ENCODE measurements at regions not wholly inside any gene's neighbourhood (a gene's known extent, or its start where the extent isn't known, plus 50 kb on each side); places are given as distances from the start of the nearest gene placed in this dataset.
"Not testable (repeated sequence)": the region's sequence is repeated elsewhere in the genome, so short reads cannot be mapped to it uniquely, and the experiment has no call there.

- no peak for DNase-seq (ENCODE audit: low spot score)
Measured at GRCh38 chr7:69019437-69019836, 578.8 kb upstream of the AUTS2 start.

DNA sequence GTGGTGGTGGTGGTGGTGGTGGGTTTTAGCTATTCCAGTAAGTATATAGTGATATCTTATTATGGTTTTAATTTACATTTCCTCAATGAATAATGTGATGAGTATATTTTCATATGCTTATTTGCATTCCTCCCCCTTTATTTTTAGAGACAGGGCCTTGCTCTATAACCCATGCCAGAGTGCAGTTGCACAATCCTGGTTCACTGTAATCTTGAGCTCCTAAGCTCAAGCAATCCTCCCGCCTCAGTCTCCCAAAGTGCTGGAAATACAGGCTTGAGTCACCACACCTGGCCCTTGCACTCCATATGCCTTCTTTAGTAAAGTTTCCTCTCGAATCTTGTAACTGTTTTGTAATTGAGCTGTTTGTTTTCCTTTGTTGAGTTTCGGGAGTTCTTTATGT lies 577.7 kb upstream of the AUTS2 start:
- no peak for DNase-seq (ENCODE audit: low spot score)

GRCh38 chr7:69025249-69025648 lies 573.0 kb upstream of the AUTS2 start:
- DNase-seq (ENCODE audit: low spot score) = no peak

DNA sequence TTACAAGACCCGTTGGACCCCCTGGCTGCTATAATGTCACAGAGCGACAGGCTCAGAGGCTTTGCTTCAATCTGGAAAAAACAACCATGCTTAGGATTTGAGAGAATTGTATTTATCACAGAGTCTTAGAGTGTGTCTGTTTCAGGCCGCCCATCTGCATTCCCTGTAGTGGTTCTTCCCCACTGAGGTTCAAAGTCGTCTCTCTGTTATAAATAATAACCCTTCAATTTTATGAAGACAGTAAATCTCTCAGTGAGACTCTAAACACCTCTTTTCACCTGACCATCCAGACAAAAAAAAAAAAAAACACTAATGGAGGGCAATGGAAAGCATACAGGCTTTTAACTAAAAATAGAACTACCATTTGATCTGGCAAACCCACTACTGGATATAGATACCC lies 565.4 kb upstream of the AUTS2 start:
- DNase-seq (ENCODE audit: low spot score) = no peak

DNA sequence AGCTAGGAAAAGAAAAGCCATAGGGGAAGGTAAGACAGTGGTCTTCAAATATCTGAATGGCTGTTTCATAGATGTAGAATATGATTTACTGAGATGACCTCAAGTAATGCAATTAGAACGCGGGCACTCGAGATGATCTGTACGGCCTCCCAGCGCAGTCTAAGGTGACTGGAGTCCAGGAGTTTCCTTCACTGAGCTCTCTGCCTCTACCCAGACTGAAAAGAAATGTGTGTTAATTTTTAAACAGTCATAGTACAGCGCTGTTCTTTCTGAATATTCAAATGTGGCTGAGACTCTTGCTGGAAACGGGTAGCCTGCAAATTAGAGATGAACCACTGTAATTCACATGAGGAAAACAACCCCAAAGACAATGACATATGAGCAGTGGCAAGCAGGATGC lies 562.4 kb upstream of the AUTS2 start:
- DNase-seq (ENCODE audit: low spot score) = no peak

- DNase-seq (ENCODE audit: low spot score) = no peak
Measured at GRCh38 chr7:69036301-69036700, 562.0 kb upstream of the AUTS2 start.

DNA sequence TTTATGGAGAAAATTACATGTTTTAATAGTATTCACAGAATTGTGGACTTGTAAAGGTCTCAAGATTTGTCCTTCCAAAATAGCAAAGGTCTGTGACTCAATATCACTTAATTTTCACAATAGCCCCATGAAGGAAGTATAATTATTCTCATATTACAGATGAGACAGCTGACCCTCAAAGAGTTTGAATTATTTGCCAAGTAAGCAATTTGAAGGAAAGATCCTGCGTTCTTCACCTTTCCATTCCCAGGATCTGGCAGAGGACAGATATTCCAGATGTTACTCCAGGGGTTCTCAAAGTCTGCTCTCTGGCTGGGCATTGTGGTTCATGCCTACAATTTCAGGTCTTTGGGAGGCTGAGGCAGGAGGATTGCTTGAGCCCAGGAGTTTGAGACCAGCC lies 559.4 kb upstream of the AUTS2 start:
- no peak for DNase-seq (ENCODE audit: low spot score)

- DNase-seq (ENCODE audit: low spot score) = no peak
Measured at GRCh38 chr7:69042138-69042537, 556.1 kb upstream of the AUTS2 start.

DNA sequence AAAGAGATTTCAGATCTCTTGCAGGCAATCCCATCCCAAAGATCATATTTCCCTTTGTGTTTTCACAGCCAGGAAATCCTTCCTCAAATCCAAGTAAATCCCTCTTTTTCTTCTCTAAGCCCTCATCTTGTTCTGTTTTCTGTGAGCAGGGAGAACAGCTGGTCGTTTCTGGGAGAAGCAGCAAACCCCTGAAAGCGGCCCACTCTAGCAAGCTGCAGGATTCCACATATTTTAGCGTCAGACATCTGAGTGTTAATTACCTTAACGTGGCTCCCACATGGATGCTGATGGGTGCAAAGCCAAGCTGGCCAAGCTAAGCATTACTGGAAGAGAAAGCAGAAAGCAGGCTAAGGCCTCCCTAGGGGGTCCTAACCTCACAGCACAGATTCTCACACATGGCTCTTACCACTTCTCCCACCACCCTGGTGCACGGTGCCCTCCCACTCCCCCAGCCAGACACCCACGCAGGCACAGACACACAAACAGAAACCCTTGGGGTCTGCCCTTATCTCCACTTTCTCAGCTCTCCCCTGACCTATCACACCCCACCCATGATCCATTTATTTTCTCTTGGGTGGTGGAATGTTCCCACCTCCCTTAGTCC lies 551.0 kb upstream of the AUTS2 start:
- no peak for DNase-seq (ENCODE audit: low spot score)

DNA sequence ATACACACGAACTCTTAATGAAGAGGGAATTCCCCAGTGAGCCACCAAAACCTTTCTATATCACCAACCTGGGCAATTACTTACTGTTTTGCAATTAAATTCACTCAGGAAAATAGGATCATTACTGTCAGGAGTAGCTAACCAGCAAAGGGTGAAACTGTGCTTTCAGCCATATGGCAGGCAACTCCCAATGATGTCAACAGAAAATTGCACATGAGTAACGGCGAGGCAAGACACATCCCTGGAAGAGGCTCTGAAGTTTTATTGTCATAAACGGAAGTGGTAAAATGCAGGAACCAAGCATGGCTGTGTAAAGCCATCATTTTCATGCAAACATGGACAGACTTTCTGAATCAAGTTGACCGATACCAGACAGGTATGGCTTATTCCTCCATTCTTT lies 548.9 kb upstream of the AUTS2 start:
- DNase-seq (ENCODE audit: low spot score) = no peak

- DNase-seq (ENCODE audit: low spot score) = no peak
Measured at GRCh38 chr7:69052447-69052846, 545.8 kb upstream of the AUTS2 start.

DNA sequence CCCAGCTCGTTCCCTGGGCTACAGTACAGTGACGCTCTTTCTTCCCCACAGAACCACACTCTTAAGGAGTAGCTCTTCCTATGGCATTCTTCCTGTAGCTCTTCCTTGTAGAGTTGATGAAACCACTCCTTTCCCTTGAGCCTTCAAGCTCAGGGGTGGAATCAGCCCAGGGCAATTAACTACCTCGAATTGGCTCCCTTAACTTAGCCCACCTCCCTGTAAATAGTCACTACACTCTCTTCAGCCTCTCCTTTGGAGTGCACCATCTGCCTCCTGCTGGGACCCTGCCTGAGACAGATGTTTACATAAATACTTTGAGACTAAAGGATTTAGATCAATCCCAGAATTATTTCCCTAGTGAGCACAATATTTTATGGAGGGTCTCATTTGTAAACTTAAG lies 537.8 kb upstream of the AUTS2 start:
- DNase-seq (ENCODE audit: low spot score) = no peak

GRCh38 chr7:69062020-69062765 lies 536.1 kb upstream of the AUTS2 start:
- no peak for DNase-seq (ENCODE audit: low spot score)

GRCh38 chr7:69067397-69067796 lies 530.9 kb upstream of the AUTS2 start:
- DNase-seq (ENCODE audit: low spot score) = no peak

GRCh38 chr7:69070476-69070875 lies 527.8 kb upstream of the AUTS2 start:
- DNase-seq (ENCODE audit: low spot score) = no peak

DNA sequence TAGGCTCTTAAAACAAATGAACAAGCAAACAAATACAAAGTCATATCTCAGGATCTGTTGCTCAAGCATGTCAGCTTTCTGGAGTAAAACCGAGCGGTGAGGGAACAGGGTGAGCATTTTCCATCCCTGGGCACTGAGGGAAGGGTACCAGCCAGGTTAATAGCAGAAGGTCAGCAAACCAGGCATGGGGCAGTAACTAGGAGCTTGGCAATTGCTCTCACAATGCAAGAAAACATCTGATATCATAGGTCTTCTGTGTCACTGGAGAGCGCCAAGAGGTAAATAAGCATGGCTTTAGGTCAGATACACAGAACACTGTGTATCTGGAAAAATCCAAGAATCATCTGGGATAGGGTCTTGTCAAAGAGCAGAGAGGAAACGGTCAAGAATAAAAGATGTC lies 521.7 kb upstream of the AUTS2 start:
- no peak for DNase-seq (ENCODE audit: low spot score)

DNA sequence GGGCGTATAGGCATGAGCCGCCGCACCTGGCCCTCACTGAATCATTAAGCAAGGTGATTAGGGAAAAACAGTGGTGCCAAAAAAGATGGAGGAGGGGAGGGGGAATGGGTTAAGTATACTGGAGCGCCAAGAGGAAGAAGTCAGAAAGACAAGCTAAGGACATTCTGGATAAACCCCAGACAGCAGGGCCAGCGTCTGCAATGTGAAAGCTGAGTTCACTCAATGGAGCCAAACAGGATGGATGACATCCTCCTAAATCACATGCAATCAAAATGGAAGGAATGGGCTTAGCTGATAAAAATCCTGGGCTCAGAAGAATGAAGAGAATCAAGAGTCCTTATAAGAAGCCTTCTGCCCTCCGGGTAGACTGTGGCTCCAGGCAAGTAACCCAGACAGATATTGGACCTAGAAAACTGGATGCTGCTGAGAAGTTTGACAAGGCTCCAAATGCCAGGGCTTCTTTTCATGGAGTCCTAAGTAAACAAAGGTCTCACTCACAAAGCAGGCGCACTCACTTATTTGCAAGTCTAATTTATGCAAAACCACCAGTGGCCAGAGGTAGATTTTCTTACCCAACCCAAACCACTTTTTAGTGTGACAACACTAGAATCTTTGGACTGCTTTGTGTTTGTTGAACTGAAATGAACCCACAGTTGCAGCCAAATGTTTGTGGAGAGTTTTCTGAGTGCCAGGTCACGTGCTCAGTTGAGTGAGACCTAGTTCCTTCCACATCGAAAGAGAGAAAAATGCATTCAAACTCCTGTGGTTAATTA lies 519.1 kb upstream of the AUTS2 start:
- DNase-seq (ENCODE audit: low spot score) = no peak

GRCh38 chr7:69087281-69087680 lies 511.0 kb upstream of the AUTS2 start:
- DNase-seq (ENCODE audit: low spot score) = not testable (repeated sequence)

GRCh38 chr7:69088185-69088584 lies 510.1 kb upstream of the AUTS2 start:
- no peak for DNase-seq (ENCODE audit: low spot score)

DNA sequence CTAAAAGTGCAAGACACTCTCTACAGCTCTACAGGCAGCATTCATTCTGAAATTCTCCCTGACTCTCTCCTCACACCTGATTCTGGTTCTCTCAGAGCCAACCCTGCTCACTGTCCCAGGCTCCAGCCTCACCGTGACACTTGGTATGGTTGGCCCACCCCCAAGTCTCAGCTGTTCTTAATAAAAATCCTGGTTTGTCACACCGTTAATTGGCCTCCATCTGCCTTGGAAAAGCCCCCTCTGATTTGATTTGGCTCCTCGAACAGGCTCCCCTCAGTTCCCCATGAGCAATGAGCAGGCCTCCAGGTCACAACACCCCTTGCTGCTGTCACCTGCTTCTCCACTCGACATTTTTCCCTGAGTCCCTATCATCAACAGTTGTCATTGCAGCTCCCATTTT lies 507.3 kb upstream of the AUTS2 start:
- DNase-seq (ENCODE audit: low spot score) = no peak

GRCh38 chr7:69091521-69091920 lies 506.8 kb upstream of the AUTS2 start:
- no peak for DNase-seq (ENCODE audit: low spot score)

- no peak for DNase-seq (ENCODE audit: low spot score)
Measured at GRCh38 chr7:69095127-69095526, 503.1 kb upstream of the AUTS2 start.

DNA sequence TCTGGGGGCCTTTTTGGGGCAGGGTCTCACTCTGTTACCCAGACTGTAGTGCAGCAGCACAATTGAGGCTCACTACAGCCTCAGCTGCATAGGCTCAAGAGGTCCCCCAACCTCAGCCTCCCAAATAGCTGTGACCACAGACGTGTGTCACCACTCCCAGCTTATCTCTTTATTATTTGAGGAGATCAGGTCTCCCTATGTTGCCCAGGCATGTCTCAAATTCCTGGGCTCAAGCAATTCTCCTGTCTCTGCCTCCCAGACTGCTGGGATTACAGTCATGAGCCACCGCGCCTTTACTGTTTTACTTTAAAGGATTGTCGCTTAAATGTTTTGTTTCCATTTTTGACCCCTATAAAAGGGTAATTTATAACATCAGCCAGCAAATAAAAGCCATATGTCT lies 502.6 kb upstream of the AUTS2 start:
- DNase-seq (ENCODE audit: low spot score) = no peak

Measured in germinal center (tissue), 1 donor.